DOHH2 (cell line): ENCODE measurements at regions not wholly inside any gene's neighbourhood (a gene's known extent, or its start where the extent isn't known, plus 50 kb on each side); places are given as distances from the start of the nearest gene placed in this dataset.

Experiments
- H3F3A ChIP-seq: fragments of 200-600 bp; sonication (generic), shearing (Covaris generic); 2 replicates; pipeline ENCODE4 v1.6.0; 2016; ENCODE audit warnings: antibody characterized with exemption, mild to moderate bottlenecking; ENCODE audit not compliant: control insufficient read depth, insufficient read depth
- H3K27ac ChIP-seq: fragments of 200-600 bp; sonication (generic); 2 replicates; pipeline ENCODE4 v1.5.1; 2014; ENCODE audit warnings: low read depth, mild to moderate bottlenecking, low read length, moderate library complexity
- H3K27me3 ChIP-seq: fragments of 200-600 bp; sonication (generic); 2 replicates; pipeline ENCODE4 v1.6.1; 2014; ENCODE audit warnings: mild to moderate bottlenecking, low read length, mixed read lengths; ENCODE audit not compliant: control insufficient read depth
- H3K36me3 ChIP-seq: fragments of 200-600 bp; sonication (generic); 2 replicates; pipeline ENCODE4 v1.6.1; 2014; ENCODE audit warnings: mild to moderate bottlenecking, low read length, moderate library complexity, mixed read lengths; ENCODE audit not compliant: control insufficient read depth
- H3K4me1 ChIP-seq: fragments of 200-600 bp; sonication (generic); 2 replicates; pipeline ENCODE4 v1.6.1; 2014; ENCODE audit warnings: mild to moderate bottlenecking, low read length, mixed read lengths; ENCODE audit not compliant: control insufficient read depth
- H3K4me2 ChIP-seq: fragments of 200-600 bp; sonication (generic); 2 replicates; pipeline ENCODE4 v1.6.0; 2014; ENCODE audit warnings: mild to moderate bottlenecking, low read length, moderate library complexity
- H3K4me3 ChIP-seq: fragments of 200-600 bp; sonication (generic); 2 replicates; pipeline ENCODE4 v1.5.1; 2014; ENCODE audit warnings: mild to moderate bottlenecking, low read length, mixed read lengths
- H3K79me2 ChIP-seq: fragments of 200-600 bp; sonication (generic); 2 replicates; pipeline ENCODE4 v1.6.1; 2014; ENCODE audit warnings: mild to moderate bottlenecking, low read length, mixed read lengths; ENCODE audit not compliant: control insufficient read depth
- H3K9me2 ChIP-seq: fragments of 200-600 bp; sonication (generic); replicated peaks from 2 replicates; pipeline ENCODE4 v1.6.1; 2014; ENCODE audit warnings: mild to moderate bottlenecking, low read length, mixed read lengths; ENCODE audit not compliant: control insufficient read depth
- H3K9me3 ChIP-seq: fragments of 200-600 bp; sonication (generic); 2 replicates; pipeline ENCODE4 v1.6.1; 2014; ENCODE audit warnings: antibody characterized with exemption, low read length, mixed read lengths; ENCODE audit not compliant: control insufficient read depth, insufficient read depth
- H4K20me1 ChIP-seq: fragments of 200-600 bp; sonication (generic); 2 replicates; pipeline ENCODE4 v1.6.0; 2014; ENCODE audit warnings: low read depth, mild to moderate bottlenecking, antibody characterized with exemption, low read length, moderate library complexity; ENCODE audit not compliant: control insufficient read depth, insufficient read depth
- EZH2phosphoT487 ChIP-seq: fragments of 200-600 bp; sonication (generic); IDR thresholded peaks from 2 replicates; pipeline ENCODE4 v1.6.1; 2017; ENCODE audit warnings: borderline replicate concordance, mild to moderate bottlenecking, antibody characterized with exemption, low read length, moderate library complexity, mixed read lengths
- TF ChIP-seq, protein P1 (sequence below): fragments of 200-600 bp; sonication (generic); IDR thresholded peaks from one replicate; pipeline ENCODE4 v1.5.1; 2014; ENCODE audit warnings: antibody characterized with exemption, mild to moderate bottlenecking, low read depth, low read length; ENCODE audit not compliant: poor library complexity, severe bottlenecking

DNA sequence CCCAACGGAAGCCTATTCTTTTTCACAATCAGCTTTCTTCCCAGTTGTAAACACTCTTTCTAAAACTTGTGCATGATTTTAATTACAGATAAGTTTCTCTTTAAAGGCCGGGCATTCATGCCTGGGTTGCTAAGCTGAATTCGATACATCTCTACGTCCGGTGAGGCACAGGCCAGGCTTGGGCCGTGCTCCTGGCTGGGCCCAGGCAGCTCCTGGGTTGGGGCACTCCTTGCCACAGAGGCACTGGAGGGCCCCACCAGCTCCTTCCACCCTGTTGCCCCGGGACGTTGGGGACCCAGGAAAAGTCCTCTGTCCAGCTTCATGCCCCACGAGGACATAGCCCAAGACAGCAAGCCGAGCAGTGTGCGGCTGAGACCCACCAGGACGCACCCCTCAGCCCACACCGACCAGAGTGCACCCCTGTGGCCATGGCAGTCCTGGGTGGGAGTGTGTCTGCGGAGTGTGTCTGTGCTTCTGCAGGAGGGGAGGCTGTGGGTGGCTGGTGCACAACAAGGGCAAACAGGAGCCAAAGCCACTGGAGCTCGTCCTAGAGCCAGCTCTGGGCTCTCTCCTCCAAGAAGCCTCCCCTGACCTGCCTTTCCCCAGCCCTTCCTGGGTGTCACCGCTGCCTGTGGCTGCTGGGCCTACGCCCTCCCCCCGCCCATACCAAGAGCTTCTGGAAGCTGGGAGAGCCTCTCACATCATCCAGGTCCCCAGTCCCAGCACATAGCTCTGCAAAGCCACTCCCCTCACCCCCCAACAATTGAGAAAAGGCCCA lies 128.0 kb upstream of the NKX1-1 start:
- TF ChIP-seq EZH2phosphoT487: no peak
- TF ChIP-seq, protein P1, sequence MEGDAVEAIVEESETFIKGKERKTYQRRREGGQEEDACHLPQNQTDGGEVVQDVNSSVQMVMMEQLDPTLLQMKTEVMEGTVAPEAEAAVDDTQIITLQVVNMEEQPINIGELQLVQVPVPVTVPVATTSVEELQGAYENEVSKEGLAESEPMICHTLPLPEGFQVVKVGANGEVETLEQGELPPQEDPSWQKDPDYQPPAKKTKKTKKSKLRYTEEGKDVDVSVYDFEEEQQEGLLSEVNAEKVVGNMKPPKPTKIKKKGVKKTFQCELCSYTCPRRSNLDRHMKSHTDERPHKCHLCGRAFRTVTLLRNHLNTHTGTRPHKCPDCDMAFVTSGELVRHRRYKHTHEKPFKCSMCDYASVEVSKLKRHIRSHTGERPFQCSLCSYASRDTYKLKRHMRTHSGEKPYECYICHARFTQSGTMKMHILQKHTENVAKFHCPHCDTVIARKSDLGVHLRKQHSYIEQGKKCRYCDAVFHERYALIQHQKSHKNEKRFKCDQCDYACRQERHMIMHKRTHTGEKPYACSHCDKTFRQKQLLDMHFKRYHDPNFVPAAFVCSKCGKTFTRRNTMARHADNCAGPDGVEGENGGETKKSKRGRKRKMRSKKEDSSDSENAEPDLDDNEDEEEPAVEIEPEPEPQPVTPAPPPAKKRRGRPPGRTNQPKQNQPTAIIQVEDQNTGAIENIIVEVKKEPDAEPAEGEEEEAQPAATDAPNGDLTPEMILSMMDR: no peak
- Histone ChIP-seq H3K4me1 (no peaks in the 10 kb centered on the region), H3K9me3 (no peaks in the 10 kb centered on the region), H3K27ac (no peak overlapping the region), H4K20me1 (no peaks in the 10 kb centered on the region), H3K79me2 (no peaks in the 10 kb centered on the region), H3K36me3 (no peaks in the 10 kb centered on the region), H3K9me2 (no peaks in the 10 kb centered on the region), H3K4me3 (no peak overlapping the region), H3F3A (no peaks in the 10 kb centered on the region), H3K27me3 (no peaks in the 10 kb centered on the region), H3K4me2 (no peak overlapping the region)

DNA sequence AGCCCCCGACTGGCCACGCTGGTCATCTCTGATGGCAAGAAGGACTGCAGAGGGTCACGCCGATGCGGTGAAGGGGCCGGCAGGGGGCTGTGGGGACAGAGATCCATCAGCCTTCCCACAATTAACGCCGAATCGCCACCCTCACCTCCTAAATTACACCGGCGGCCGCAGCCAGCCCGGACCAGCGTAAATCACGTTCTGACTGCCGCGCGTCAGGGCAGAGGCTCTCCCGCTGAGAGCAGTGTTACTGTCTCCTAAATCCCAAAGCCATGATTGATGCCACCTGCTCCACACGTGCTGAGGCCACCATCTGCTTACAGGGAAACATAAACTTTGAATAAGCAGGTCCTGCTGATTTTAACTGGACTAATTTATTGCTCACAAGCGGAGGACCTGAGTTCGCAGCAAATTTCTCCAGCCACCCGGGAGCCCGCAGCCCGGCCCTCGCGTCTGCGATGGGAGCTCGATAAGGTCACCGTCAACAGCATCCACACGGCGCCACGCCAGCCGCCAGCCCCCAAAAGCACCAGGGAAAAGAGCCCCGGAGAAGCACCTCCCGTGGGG lies 127.3 kb upstream of the NKX1-1 start:
- no peaks in the 10 kb centered on the region for H3K9me2 ChIP-seq
- H4K20me1 ChIP-seq: no peaks in the 10 kb centered on the region
- H3K79me2 ChIP-seq: no peaks in the 10 kb centered on the region
- no peaks in the 10 kb centered on the region for H3K4me1 ChIP-seq
- no peaks in the 10 kb centered on the region for H3F3A ChIP-seq
- no peak for TF ChIP-seq EZH2phosphoT487
- TF ChIP-seq, protein P1: no peak
- no peak overlapping the region for H3K4me3 ChIP-seq
- no peak overlapping the region for H3K4me2 ChIP-seq
- H3K27me3 ChIP-seq: no peaks in the 10 kb centered on the region
- no peaks in the 10 kb centered on the region for H3K9me3 ChIP-seq
- no peaks in the 10 kb centered on the region for H3K36me3 ChIP-seq
- no peak overlapping the region for H3K27ac ChIP-seq

DNA sequence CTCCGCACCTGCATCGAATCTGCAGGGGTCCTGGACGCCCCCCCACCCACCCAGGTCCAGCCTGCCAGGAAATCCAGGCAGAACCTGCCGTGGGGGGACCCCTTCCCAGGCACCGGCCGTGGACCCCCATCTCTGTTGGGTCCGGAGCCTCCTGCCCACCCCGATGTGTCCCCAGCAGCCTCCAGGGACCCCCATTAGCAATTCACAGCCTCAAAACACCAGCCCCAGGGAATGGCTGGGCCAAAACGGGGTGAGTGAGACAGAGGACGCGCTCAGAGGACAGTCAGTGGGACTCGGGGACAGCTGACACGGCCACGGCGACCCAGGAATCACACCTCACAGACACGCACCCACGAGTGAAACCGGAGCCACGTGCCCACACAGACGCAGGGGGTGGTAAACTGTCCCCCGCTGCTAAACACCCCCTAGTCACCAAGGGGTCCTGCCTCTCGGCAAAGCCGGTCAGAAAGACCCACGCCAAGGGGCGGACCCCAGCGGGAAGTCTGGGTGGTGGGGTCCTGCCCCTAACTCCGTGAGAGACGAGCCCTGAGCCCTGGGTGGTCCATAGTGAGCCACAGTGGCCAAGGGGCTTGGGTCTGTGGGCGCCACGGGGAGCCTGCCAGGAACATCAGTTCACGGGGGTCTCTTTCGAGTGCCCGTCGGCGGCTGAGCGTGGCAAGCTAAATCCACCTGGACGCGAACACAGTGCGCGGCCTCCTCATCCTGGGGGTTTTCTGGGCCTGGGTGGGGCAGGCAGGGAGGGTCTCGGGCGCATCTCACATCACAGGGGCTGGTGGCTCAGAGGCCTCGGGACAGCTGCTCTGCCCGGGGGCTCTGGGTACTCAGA lies 126.5 kb upstream of the NKX1-1 start:
- TF ChIP-seq, protein P1: no peak
- no peak for TF ChIP-seq EZH2phosphoT487
- no peaks in the 10 kb centered on the region for H4K20me1 ChIP-seq

More for the DNA sequence above, 126.5 kb upstream of the NKX1-1 start:
- no peaks in the 10 kb centered on the region for H3K79me2 ChIP-seq
- H3F3A ChIP-seq: no peaks in the 10 kb centered on the region
- no peaks in the 10 kb centered on the region for H3K36me3 ChIP-seq
- H3K27ac ChIP-seq: no peak overlapping the region
- H3K9me2 ChIP-seq: no peaks in the 10 kb centered on the region
- no peak overlapping the region for H3K4me2 ChIP-seq
- no peaks in the 10 kb centered on the region for H3K9me3 ChIP-seq
- H3K4me3 ChIP-seq: no peak overlapping the region
- H3K27me3 ChIP-seq: no peaks in the 10 kb centered on the region
- H3K4me1 ChIP-seq: no peaks in the 10 kb centered on the region
